NCI-H187 treated with DMSO at 0.1 percent for 48 hours (cell line): ENCODE measurements at regions not wholly inside any gene's neighbourhood (a gene's known extent, or its start where the extent isn't known, plus 50 kb on each side); places are given as distances from the start of the nearest gene placed in this dataset.
"Not testable (repeated sequence)": the region's sequence is repeated elsewhere in the genome, so short reads cannot be mapped to it uniquely, and the experiment has no call there.

ENCODE experiments used
- DNase-seq: peaks from one replicate; lab custom pipeline; 2025; lab: John Stamatoyannopoulos, UW

DNA sequence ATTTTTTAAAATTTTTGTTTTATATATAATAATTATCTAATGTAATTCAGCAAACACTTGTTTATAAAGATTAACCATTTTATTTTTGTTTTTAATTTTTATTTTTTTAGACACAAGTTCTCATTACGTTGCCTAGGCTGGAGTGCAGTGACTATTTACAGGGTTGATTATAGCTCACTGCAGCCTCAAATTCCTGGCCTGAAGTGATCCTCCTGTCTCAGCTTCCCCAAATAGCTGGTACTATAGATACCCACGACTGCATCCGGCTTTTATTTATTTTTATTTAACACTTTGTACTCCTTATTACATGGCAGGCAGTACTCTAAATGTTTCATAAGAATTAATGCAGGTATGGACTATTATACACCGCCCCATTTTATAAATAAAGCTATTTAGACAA lies 288.7 kb downstream of the MDFIC start:
- DNase-seq: no peak

DNA sequence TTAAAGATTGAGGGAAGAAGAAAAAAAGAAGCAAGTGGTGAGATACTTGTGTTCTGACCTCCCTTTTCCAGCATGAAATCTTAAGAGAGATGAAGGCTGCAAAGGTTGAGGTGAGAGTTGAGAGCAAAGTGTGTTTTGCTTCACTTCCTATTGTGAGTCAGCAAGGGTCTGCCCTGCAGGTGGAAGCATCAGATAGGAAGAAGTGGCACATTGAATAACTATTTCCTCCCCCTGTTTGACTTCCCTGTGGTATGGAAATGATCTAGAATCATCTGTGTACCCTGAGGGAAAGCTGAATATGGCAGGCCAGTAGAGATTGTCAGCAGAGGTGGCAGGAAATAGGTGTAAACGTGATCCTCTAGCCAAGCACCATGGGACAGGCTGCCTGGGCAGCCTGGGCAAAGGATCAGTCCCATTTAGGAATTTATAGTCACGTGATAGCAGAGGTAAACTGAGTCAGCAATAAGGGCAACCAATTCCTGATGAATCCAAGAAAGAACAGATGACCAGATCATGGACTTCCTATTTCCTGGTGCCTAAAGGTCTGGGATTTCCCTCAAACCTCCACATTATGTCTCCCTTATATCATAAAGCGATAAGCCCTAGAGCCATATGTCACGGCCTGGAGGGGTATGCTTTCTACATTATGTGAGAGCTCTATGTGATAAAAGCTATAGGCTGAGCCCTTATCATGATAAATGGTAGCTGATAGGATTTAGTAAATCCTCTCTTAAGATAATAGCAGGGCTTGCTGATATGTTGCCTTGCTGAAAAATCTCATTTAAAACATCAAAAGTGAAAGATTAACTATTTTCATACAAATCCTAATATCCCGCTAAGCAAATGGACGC lies 287.0 kb downstream of the MDFIC start:
- no peak for DNase-seq

DNA sequence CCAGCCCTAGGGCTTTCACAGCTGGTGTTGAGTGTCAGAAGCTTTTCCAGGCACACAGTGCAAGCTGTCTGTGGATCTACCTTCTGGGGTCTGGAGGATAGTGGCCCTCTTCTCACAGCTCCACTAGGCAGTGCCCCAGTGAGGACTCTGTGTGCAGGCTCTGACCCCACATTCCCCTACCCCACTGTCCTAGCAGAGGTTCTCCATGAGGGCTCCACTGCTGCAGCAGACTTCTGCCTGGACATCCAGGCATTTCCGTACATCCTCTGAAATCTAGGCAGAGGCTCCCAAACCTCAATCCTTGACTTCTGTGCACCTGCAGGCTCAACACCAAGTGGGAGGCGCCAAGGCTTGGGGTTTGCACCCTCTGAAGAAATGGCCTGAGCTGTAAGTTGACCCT lies 284.5 kb downstream of the MDFIC start:
- not testable (repeated sequence) for DNase-seq

DNA sequence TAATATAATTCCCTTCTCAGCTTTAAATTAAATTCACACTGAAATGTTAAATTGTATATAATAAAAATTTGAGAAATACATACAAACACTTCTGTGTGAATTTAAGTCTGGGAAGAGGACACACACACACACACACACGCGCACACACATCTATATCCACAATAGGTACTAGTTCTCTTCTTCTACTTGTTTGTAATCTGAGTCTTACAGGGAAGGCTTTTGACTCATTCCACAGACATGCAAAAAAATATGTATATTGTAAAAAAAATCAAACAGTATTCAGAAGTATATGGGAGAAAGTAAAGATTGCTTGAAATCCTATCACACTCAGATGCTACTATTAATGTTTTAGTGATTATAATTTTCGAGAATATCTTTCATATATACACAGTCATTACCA lies 276.2 kb downstream of the MDFIC start:
- DNase-seq: no peak

DNA sequence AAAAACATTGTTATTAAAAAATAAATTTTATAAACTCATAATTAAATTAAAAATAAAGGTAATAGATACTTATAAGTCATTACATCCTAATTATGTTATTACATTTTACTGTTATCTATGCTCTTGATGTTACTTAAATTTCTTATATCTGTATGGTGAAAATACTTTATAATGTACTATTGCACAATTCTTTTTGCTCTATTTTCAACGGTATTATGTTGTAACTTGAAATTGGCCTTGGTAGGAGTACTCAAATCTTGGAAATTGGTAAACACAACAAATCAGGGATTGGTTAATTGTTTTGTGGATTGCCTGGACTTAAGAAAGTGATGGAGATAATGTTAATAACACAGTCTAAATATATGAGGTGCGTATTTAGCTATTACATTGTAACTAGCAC lies 273.3 kb downstream of the MDFIC start:
- no peak for DNase-seq

DNA sequence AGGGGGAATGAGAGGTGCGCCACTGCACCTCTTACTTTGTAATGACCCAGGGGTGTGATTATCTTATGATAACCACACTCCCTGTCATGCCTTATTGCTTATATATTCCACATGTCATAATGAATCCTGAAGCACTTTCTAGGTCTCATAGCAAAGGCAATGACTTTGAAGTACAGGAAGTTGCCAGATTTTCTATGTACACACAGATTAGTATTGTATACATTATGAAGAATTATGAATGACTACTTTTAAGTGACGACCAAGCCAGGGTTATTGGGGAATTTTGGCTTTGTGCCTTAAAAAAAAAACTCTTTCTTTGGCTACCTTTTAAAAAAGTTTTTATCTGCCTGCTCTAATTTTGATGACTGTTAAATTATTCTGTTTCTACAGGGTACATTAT lies 269.6 kb downstream of the MDFIC start:
- DNase-seq: peak; percentile 68

DNA sequence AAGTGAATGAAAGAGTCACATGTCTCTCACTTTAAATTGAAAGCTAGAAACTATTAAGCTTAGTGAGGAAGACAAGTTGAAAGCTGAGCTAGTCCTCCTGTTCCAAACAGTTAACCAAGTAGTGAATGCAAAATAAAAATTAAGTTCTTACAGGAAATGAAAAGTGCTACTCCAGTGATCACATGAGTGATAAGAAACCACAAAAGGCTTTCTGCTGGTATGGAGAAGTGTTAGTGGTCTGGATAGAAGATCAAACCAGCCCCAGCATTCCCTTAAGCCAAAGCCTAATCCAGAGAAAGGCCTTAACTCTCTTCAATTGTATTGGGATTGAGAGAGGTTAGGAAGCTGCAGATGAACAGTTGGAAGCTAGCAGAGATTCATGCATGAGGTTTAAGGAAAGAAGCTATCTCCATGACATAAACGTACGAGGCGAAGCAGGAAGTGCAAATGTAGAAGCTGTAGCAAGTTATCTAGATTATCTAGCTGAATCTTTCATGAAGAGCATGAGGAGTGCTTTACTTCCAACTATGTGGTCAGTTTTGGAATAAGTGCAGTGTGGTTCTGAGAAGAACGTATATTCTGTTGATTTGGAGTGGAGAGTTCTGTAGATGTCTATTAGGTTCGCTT lies 261.6 kb downstream of the MDFIC start:
- no peak for DNase-seq

DNA sequence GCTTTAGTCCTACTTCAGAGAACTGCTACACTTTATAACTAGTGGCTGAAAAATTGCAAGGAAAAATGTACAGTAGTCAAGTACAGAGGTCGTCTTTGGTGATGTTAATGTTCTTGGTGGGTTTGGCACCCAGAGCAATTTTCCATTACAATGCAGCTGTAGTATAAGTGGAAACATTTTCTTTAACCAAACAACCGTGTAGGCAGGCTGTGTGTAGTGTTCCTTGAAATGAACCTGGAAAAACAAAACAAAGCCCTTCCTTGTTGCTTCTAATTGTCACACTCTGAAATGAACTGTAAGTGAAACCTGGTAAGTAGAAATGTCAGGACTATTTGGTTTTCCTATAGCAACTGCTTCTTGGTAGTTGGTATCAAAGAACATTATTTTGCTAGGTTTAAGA lies 256.9 kb downstream of the MDFIC start:
- DNase-seq: peak; percentile 4

DNA sequence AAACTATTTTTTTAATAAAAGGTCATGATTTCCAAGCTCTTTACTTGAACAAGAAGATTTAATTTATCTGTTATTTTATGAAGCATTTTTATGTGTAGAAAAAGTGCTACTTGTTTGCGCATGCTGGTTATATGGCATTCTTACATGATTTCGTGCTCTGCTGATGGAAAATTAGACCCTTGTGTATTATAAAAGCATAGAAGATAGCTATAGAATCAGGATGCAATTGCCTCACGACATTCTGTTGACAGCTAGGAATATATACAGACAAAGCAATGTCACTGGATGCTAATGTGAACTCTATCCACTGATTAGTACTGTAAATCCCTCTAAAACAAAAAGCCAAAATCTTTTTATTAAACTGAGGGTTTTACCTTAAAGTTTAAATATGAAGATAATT lies 255.9 kb downstream of the MDFIC start:
- no peak for DNase-seq

DNA sequence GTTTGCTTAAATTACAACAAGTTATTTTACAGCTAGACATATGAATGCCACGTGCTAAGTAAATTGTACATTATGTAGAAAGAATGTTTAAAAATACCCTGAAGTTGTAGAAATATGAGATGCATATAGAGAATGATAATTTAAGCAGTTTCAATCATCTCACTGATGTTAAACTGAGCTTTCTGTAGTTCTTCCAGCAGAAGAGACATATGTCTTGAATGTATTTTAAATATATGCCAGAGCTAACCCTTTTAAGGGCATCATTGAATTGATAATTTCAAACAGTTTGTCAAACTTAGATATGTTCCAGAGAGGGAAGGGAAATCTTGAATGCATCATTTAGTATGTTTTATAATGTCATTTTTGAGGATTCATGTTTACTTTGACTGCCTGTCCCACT lies 255.2 kb downstream of the MDFIC start:
- DNase-seq: no peak

DNA sequence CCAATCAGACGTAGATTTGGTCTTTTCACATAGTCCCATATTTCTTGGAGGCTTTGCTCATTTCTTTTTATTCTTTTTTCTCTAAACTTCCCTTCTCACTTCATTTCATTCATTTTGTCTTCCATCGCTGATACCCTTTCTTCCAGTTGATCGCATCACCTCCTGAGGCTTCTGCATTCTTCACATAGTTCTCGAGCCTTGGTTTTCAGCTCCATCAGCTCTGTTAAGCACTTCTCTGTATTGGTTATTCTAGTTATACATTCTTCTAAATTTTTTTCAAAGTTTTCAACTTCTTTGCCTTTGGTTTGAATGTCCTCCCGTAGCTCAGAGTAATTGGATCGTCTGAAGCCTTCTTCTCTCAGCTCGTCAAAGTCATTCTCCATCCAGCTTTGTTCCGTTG lies 250.5 kb downstream of the MDFIC start:
- DNase-seq: not testable (repeated sequence)

DNA sequence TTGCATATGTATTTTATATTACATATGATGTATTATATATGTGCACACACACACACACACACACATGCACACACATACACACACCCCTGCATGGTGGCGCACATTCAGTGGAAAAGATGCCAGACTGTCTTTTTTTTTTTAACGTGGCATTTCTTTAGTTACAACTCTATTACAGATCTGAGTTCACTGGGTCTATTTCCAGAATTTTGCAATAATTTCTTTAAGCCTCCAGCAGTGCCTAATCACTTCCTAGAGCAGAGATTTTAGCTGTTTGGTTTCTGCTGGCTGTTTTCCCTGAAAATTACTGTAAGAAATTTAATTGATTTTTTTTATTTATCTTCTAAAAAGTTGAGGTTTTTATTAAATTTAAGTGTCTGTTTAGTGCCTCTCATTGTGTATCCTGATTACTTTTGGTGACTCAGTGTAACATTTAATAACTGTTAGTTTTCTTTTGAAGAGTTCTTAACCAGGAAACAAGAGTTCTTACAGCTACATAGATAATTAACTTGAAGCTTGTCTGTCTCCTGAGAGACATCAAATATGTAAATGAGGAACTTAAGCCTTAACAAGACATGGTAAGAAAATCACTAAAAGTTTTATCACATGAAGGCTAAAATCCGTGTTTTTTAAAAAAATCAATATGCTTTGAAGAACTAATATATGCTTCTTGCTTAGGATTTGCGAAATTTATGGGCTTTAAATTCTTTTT lies 232.0 kb downstream of the MDFIC start:
- DNase-seq: no peak

DNA sequence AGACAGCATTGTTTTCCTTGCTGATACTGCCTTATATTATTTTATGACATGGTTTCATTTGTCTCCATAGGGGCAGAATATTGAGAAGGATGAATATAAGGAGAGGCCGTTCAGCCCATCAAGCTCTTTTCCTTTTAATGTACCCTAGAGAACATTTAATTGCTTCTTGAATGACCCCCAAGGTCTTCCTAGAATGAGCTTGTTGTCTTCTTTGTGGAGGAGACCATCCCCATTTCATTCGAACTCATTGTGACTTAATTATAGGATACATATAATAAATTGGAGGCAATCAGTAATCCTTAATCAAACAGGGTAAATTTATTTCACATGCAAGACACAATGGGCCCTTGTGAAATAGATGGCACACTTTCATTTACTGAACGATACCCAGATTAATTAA lies 231.3 kb downstream of the MDFIC start:
- no peak for DNase-seq

DNA sequence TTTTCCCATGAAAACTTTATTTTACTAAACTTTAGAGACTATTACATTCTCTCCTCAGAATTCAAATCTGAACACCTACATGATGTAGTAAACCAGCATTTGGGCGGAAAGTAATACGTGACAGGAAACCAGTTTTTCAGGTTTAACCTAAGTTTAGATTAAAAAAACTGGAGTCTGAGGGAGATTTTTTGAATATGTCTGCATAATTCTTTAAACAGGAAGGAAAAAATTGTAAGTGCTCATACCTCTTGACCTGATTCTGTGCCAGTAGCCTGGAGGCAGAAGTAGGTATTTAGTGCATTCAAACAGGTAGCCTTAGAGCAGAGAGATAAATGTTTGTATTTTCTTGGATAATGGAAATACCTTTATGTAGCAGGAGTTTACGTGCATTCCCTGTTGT lies 224.3 kb downstream of the MDFIC start:
- DNase-seq: no peak

DNA sequence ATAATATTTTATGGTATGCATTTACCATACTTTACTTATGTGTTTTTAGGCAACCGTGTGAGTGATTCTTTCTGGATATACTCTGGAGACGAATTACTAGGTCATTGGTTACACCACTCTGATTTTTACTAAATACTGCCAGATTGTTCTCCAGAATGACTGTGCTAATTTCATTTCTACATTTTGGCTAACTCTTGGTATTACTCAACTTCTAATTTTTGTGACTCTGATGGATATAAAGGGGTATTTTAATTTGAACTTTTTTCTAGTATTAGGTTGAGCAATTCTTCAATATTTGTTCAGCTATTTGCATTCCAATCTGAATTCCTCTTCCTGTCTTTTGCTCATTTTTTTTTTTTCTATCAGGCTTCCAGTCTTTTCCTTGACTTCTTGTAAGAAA lies 223.6 kb downstream of the MDFIC start:
- no peak for DNase-seq

DNA sequence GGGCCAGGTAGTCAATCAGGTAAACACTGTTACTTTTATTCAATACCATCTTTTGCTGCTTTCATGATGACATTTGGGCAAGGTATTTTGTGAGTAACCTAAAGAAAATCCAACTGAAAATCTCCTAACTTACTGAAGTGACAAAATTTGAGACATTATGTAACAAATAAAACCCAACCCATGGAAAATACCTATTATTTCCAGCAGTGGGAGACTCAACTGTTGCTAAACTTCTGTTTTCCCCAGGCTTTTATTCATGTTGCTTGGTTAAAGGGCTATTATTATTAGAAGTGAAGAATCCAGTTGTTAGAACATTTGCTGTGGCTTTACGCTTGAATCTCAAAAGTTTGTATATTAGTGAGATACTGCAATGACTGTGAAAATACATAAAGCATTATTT lies 215.9 kb downstream of the MDFIC start:
- no peak for DNase-seq

DNA sequence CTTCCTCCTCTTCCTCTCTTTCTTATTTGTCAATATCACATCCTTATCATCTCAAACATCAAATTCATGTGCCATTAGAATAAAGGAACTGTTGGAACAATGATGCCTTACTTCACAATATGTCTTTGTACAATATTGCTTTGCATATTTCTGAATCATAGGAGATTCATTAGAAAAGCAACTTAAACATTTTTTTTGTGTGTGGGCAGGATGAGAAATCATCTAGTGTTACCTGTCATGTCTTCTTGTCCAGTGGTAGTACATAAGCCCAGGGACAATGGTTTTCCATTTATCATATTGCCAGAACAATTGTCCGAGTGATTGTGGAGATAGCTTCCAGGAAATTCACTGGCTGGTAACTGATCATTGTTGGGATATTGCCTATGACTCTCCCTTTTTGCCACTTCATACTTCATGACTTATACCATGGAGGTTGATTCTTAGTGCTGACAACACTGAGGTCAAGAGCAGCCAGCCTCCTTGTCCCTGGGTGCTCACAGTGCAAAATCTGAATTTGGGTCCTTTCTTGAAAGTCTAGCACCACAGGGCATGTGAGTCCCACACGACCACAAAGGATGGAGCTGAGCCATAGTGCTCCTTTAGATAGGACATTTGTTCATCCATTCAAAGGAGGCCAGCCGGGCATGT lies 215.0 kb downstream of the MDFIC start:
- DNase-seq: no peak

DNA sequence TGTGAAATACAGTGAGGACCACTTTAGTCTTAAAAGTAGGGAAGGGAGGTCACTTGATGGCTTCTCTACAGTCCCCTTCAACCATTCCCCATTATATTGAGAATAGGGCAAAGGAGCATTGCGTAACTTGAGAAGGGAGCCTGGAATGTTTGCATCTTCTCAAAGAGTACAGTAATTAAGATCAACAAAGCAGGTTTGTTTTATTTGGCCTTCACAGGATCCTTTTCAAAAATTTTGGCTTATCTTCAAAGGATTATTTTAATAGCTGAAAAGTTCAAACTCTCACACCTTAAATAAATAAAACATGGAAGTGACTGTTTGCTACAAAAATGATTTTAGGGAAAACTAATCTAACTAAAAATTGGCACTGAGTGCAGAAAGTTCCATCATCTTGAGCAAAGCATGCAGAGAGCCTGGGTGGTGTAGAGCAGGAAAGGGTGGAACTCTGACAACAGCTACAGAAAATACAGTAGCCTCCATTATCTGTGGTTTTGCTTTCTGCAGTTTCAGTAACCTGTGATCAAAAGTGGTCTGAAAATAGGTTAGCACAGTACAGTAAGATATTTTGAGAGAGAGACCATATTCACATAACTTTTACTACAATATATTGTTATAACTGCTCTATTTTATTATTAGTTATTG lies 214.0 kb downstream of the MDFIC start:
- DNase-seq: no peak

DNA sequence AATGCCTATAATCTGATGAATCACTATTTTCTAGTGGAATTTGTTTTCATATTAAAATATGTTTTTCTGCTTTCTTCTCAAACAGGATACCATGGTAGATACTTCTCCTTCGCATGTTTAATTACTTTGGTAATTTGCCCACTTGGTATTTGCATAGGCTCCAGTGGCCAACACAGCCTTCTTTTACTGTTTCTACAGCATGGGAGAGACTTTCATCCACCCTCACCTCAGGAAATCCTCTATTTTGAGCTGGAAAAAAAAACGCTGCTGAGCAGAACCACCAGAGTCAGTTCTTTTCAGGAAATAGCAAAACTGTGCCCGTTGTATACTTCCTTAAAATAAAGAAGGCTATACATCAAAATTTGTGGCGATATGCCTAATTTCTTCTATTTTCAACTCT lies 213.3 kb downstream of the MDFIC start:
- no peak for DNase-seq

DNA sequence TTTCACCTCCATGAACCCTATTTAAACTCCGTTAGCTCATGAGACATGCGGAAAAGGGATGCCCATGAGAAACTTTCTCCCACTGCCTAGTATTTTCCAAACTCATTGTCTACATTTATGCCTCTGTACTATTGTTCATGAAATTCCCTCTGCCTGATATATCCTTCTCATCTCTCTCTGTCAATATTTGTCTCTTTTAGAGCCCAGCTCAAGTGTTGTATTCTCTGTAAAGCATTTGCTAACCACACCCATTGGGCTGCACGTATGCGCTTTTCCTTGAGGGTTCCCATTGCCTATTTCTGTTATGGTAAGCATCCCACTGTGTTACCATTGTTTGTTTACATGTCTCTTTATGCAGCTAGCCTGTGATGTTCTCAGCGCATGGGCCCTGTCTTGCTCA lies 211.4 kb downstream of the MDFIC start:
- peak; percentile 21 for DNase-seq

DNA sequence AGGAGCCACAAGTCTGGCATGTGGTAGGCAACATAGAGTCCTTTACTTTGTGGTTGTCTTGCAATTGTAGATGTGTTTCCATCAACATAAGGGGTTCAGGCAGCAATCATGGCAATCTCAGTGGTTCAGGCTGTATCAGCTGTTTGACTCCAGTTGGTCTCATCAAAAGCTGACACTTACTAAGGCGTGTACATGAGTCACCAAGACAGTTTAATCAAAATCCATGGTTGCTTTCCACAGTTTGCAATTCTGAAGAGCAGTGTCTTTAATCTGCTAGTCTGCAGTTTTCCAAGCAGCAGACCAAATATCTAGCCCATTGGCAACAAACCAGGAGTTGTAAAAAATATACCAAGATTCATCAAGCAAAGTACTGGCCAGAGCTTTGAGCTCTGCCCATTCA lies 210.2 kb downstream of the MDFIC start:
- DNase-seq: no peak

DNA sequence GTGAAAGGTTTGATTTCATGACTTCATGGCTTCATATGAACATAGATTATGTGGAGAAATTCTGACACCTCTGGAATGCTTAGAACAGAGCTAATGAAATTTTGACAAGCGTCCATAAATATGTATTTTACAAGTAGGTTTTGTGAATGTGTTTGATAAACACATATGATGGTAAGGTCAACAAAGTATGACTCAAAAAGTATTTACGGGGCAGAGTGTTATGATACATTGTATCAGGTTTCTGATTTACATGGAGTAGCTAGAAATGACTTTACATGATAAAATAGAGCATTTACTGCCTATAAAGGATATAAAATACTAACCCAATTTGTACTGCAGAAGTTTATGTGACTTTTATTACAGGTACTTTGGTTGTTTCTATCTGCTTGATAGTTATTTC lies 206.3 kb downstream of the MDFIC start:
- DNase-seq: no peak
